ENCODE measurements at regions not wholly inside any gene's neighbourhood (a gene's known extent, or its start where the extent isn't known, plus 50 kb on each side); places are given as distances from the start of the nearest gene placed in this dataset.

GRCh38 chr2:239883326-239884050 is 141.7 kb downstream of the NDUFA10 start:
- no peak for DNase-seq (ENCODE audit: low read depth in 2 of 2)

GRCh38 chr2:239882781-239883180 is 142.4 kb downstream of the NDUFA10 start:
- no peak for DNase-seq (ENCODE audit: low read depth in 2 of 2)

DNA sequence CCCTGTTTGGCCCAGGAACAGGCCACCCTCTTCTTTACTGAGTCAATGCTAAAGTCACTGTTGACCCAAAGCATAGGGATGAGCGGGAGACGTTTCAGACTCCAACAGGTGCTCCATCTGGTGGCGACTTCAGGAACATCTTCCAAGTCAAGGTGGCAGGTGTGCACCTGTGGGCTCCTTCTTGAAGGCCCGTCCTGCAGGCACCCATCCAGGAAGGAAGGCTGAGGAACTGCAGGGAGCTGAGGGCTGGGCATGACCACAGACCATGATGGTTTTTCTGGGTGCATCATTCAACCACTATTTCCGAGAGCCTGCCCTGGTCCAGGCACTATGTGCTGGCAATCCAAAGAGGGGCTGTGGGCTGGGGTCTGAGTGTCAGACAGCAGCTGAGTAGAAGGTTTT is 142.8 kb downstream of the NDUFA10 start:
- DNase-seq (ENCODE audit: low read depth in 2 of 2): no peak

DNA sequence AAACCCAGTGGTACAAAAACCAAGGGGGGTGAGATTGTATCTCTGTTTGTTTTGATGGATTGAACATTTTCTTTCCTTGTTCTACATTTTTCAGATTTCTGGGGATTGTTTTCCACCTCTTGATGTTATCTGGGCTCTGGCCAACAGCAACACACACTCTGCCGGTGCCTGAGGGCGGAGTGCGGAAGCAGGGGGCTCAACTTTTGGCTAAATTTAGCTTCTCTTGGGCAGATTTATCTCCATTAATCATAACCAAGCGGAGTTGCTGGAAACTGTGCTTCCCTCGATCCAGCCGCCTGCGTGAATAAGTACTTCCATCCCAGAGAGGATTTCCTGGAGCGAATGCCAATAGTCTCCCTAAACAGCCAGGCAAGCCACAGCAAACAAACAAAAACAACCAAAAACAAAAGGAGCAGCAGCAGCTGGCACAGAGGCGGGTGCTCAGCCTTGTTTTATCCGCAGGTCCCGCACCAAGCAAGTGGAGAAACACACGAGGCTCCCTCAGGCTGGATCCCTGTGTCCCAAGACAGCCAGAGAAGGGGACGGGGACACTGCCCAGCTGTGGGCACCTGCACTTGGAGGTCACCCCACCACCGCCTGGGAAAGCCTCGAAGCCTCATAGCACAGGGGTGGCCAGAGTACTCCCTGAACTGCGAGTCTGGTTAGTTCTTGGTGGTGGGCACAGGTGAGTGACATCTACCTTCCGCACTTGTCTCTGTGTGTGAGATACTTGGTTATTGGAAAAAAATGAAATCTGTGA is 143.4 kb downstream of the NDUFA10 start:
- DNase-seq (ENCODE audit: low read depth in 2 of 2): peak; percentile 7 to 9

- no peak for DNase-seq (ENCODE audit: low read depth in 2 of 2)
Measured at GRCh38 chr2:239881031-239881471, 144.1 kb downstream of the NDUFA10 start.

DNA sequence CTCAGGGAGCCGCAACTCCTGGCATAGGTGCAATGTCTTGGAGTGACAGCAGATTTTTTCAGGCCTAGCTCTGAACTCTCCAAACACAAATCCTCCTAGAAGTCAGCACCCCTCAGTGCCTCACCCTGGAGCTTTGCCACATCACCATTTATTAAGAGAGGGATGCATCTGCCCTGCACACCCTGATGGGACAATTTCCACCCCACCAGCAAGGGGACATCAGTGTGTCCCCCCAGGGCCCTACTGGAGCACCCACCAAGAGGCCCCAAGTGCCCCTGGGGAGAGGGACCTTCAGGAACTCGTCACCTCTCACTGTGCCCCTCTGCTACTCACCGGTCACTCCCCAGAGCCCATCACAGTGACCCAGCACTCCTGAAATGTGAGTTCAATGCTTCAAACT is 144.7 kb downstream of the NDUFA10 start:
- no peak for DNase-seq (ENCODE audit: low read depth in 2 of 2)

DNA sequence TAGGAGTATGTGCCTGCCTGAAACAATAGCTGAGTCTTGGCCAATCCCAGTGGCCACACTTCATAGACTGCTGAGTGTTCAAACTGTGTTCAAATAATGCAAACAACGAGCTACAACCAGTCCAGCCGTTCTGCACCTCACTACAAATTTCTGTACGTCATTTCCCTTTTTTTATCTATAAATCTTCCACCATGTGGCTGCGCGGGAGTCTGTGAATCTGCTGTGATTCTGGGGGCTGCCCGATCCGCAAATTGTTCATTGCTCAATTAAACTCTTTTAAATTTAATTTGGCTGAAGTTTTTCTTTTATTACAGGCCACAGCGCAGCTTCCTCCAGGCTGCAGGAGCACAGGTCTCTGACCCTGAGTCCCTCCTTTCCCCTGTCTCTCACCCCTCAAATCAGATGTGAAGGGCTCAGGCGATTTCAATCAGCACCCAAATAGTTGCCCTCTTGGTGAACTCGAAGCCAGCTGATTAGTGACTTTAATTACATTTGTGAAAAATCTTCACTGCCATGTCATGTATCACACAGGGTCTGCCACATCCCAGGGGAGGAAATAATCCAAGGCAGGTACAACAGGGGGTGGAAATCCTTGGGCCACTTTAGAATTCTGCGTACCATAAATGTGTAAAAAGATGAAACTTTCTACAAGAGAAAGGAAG is 145.6 kb downstream of the NDUFA10 start:
- DNase-seq (ENCODE audit: low read depth in 2 of 2): no peak

DNA sequence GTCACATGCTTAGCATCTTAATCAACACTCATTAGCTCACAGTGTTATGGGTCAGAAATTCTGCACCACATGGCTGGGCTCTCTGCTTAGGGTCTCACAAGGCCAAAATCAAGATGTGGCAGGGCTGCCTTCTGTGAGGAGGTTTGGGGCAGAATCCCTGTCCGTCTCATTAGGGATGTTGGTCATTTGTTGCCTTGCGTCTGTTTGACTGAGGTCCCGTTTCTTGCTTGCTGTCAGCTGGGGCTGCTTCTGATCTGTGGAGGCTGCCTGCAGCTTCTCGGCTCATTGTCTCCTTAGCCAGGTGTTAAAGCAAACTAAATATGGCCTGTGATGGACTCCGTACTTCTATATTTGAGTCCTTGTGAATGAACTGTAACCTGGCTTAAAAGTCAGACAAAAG is 146.5 kb downstream of the NDUFA10 start:
- DNase-seq (ENCODE audit: low read depth in 2 of 2): no peak

DNA sequence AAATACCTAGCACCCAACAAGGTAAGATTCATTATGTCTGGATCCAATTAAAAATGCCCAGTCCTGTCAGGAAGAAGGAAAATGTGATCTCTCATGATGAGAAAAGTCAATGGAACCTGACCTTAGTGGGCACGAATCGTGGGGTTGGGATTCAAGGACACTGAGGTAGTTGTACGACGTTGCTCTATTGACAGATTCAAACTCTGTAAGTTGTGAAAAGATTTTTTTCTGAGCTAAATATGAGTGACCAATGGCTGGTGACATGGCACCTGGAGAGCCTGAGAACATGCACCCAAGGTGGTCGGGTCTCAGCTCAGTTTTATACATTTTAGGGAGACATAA is 148.2 kb downstream of the NDUFA10 start:
- no peak for DNase-seq (ENCODE audit: low read depth in 2 of 2)

- DNase-seq (ENCODE audit: low read depth in 2 of 2): no peak
Measured at GRCh38 chr2:239876271-239876947, 148.7 kb downstream of the NDUFA10 start.

- DNase-seq (ENCODE audit: low read depth in 2 of 2): no peak
Measured at GRCh38 chr2:239874636-239875356, 150.3 kb downstream of the NDUFA10 start.

GRCh38 chr2:239873656-239874635 is 151.2 kb downstream of the NDUFA10 start:
- DNase-seq (ENCODE audit: low read depth in 2 of 2): no peak

DNA sequence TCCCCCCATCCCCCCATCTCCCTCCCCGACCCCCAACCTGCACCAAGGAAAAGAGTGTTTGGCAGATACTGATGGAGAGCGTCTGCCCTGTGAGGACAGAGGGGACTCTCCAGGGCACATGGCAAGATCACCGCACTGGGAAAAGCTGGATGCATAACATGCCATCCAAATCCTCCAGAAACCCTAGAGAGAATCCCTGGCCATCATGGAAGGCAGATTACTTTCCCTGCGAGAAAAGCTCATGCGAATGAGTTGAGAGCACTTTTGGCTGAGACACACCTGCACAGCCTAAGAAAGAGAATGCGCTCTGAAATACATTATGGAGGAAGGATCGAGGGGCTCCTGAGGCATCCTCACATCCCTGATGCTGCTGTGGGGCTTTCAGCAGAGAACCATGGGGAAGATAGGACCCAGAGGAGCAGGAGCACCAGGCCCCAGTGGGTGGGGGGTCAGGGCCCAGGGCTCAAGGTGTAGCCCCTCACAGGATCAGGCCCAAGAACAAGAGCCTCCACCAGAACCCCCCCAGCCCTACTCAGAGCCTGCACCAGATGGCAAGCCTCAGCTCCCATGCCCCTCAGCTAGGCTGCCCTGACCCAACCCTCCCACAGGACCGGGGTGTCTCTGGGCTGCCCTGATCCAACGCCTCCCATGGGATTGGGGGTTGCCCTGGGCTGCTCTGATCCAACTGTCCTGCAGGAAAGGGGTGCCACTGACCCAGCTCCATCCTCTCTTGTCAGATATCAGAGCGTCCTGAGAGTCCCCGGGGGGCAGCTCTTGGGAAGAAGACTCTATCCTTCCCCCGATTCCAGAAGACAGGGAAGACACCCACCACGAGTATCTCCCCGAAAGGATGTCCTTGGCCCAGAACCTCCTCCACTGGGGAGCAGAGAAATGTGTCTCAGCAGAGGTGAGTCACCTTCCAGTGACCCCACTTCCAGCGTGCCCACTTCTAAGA is 153.4 kb downstream of the NDUFA10 start:
- no peak for DNase-seq (ENCODE audit: low read depth in 2 of 2)

GRCh38 chr2:239870863-239871262 is 154.3 kb downstream of the NDUFA10 start:
- no peak for DNase-seq (ENCODE audit: low read depth in 2 of 2)

- no peak for DNase-seq (ENCODE audit: low read depth in 2 of 2)
Measured at GRCh38 chr2:239870276-239870675, 154.9 kb downstream of the NDUFA10 start.

DNA sequence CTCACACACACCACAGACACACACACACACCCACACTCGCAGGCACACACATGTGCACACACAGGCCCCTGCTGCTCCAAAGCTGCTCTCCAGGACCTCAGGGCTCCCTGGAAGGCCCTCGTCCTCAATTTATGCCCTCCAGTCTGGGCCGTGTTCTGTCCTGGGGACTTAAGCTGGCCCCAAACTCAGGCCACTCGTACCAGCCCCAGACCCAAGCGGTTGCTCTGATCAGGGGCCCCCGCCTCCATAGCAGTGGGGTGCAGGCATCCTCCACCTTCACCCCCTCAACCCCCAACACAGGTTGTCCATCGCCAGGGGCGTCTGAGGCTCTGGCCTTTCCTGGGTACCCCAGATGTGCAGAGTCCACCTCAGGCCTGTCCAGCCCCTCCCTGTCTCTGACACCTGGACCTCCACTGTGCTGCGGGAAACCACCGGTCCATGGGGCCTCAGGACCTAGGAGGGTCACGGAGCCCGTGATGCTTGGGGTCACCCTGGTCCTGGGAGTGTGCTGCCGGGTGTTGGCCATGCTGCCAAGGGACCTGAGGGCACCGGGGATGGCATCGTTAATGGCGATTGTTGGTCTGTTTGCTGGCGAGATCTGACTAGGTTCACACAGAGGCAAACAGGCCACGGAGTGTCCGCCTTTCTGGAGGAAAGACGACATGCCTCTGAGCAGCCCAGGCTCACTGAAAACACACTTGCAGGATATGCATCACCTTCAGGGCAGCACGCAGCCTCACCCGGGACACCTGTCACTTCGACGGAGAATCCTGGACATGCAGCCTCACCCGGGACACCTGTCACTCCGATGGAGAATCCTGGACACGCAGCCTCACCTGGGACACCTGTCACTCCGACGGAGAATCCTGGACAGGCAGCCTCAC is 155.6 kb downstream of the NDUFA10 start:
- DNase-seq (ENCODE audit: low read depth in 2 of 2): no peak

- DNase-seq (ENCODE audit: low read depth in 2 of 2): no peak
Measured at GRCh38 chr2:239868556-239869181, 156.5 kb downstream of the NDUFA10 start.

DNA sequence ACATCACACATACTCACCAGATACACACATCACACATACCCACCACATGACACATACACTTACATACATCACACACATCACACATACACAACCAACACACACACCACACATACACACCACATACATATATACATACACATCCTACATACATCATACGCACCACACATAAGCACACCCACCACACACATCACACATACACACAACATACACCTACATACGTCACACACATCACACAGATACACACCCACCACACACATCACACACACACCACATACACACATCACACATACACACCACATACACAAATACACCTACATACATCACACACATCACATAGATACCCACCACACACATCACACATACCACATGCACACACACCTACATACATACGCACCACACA is 158.4 kb downstream of the NDUFA10 start:
- DNase-seq (ENCODE audit: low read depth in 2 of 2): no peak

All from fibroblast of skin of left quadriceps (primary cell).